ENCODE measurements at regions not wholly inside any gene's neighbourhood (a gene's known extent, or its start where the extent isn't known, plus 50 kb on each side); places are given as distances from the start of the nearest gene placed in this dataset.
A peak's percentile ranks its signal among the peaks of the same experiment; 100 is the strongest.

DNA sequence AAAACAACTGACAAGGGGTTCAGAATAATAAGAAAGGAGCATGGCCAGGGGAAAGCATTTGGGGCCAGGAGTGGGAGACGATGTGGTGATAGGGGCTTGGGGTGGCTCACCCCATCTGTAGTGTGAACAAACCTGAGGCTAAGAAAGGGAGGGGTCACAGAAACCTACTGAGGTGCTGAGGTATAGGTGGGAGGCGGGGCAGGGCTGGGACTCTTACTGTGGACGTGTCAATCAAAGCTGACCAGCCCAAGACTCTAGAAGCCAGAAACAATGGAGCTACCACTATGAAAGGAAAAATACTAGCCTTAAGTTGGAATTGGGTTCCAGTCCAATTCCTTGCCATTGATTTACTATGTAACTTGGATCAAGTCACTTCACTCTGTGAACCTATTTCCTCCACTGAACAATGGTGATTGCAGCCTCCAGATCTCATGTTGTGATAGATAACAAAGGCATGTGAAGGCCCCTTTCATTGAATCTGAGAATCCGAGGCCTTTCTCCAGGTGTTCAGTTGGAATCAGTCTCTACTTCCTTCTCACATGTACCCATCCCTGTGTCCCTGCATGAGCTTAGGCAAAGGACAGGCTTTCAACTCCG lies 260.9 kb upstream of the HES1 start:
- DNase-seq (ENCODE audit: low spot score) = no peak

DNA sequence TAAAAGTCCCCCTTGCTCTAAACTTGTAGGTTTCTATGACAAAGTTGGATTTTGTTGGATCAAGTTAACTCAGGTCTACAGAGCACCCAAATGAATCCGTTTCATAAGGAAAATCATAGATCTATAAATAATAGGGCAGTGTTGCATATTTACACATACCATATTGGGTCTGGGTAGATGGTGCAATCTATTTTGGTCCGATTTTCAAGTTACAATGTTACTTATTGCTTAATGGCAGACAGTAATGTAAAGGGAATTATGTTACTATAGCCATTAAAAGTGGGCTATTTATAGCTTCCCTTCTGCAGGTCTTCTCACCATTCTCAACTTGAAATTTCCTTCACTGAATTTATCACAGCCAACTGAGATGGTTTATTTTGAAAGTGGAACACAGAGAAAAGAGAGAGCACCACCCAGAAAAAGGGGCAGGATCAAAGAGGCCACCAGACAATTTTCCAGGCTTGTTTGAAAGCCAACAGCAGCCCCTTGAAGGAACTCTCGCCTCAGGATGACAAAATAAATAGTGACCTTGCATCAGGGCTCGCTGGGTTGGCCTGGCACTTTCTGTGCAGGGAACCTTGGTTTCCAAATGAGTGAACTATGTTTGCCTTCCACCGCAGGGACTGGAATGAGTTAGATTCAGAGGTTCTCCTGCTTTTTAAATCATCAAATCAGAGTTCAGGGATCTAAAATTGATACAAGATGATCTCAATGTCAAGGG lies 260.2 kb upstream of the HES1 start:
- DNase-seq (ENCODE audit: low spot score) = no peak

DNA sequence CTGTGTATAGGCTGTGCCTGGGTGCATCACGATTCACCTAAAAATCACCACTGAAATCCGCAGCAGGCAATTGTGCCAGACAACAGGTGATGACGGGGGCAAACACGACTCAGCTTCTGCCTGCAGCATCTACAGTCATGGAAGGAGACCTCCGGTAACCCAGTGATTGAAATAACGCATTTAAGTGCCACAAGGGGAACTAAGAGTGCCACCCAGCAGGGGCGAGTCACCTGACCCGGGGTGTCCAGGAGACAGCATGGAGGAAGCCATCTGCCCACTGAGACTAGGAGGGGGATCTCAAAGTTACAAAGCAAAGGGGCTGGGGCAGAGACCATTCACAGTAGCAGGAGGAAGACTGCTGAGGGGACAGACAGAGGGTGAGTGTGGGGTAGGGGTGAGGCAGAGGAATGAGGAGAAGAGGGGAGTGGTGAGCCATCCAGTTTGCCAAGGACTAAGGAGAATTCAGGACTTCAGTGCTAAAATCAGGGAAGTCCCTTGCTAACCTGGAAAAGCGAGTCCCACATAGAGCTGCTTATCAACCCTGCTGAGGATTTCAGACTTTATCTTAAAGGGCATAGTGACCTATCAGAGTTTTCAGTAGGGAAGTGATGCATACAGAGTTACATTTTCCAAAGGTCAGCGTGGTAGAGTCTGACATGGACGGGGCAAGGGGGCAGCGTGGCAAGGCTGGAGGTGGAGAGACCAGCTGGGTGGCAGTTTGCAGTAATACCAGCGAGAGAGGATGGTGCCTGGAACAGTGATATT lies 256.7 kb upstream of the HES1 start:
- DNase-seq (ENCODE audit: low spot score) = no peak

DNA sequence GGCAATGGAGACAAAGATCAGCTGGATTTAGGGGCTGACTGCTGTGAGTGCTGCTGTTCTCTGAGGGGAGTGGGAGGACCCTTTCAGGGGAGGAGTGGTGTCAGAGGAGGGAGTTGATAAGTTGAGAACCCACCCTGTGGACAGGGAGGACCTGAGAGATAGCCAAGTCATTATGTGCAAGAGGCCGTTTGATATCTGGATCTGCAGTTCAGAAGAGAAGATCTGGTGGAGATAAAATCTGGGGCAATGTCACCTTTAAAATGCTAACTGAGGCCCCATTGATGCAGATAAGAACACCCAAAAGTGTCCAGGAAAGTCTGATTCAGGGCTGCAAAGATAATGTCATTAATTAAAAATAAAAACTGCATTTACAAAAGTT lies 256.1 kb upstream of the HES1 start:
- DNase-seq (ENCODE audit: low spot score) = no peak

DNA sequence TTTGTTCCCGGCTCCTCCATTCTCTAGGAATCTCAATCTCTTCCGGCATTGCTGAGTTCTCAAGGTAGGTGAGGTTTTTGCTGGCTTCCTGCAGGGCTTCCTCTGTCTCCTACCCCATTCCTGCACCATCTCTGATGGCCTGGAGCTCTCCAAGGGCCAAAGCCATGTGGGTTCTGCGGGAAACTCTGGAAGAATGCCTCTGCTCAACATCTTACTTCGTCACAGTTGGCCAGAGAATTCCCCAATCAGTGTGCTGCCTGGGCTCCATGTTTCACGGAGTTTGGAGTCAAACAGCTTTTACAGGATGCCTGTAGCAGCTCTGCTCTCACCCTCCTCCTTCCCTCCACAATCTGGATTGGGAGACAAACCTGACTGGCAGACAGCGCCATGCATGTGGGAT lies 253.9 kb upstream of the HES1 start:
- no peak for DNase-seq (ENCODE audit: low spot score)

DNA sequence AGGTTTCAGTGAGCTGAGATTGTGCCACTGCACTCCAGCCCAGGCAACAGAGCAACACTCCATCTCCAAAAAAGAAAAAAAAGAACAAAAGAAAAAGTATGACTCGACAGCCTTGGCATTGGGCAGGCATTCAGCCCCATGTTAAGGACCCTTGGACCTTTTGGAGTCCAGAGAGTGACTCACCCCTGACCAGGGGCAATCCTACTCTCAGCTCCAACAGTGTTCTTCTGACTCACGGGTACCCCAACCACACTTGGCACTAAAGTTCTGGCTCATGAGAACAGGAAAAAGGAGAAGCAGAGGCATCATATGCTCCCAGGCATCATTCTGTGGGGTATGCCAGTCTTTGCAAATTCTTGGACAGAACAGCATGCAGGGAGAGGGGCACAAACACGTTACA lies 252.4 kb upstream of the HES1 start:
- DNase-seq (ENCODE audit: low spot score) = no peak

DNA sequence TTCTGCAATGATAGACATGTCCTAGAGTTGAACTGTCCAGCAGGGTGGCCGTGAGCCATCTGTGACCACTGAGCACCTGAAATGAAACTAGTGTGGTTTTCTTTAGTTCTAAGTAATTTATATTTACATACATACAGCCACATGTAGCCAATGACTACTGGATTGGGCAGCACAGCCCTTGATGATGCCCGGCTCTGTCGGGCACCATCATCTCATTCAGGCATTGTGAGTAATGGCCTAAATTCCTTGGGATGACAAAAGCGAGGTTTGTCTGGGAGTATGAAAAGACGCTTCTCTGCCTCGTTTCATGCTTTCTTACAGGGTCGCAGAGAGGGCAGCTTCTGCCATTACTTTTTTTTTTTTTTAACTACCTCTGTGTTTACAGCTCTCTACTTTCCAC lies 251.9 kb upstream of the HES1 start:
- DNase-seq (ENCODE audit: low spot score) = no peak

DNA sequence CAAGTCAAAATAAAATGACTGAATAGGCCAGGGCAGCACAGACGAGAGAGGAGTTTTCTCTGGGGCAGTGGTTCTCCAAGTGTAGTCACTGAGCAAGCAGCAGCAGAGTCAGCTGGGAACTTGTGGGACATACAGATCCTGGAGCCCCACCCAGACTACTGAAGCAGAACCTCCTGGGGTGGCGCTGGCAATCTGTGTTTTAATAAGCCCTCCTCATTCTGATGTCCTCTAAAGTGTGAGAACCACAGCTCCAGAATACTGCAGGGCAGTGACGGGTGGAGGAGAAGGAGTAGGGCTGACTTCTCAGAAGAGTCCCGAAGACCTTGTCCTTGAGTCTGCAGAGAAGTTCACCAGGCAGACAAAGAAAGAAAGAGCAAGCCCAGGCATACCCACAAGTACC lies 251.3 kb upstream of the HES1 start:
- no peak for DNase-seq (ENCODE audit: low spot score)

DNA sequence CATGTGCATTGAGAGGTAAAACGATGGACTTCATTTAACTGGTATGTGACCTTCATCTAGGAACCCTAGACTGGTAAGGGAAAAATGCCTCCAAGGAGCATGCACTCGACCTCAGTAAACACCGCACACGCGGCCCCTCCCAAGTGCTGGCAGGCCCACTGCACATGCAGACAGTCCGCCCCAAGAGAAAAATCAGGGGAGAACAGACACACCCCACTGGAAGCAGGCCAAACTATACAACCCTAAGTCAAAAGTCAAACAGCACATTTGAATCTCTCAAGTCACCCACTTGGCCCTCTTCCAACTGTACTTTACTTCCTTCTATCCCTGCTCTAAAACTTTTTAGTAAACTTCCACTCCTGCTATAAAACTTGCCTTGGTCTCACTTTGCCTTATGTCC lies 250.1 kb upstream of the HES1 start:
- DNase-seq (ENCODE audit: low spot score) = no peak

DNA sequence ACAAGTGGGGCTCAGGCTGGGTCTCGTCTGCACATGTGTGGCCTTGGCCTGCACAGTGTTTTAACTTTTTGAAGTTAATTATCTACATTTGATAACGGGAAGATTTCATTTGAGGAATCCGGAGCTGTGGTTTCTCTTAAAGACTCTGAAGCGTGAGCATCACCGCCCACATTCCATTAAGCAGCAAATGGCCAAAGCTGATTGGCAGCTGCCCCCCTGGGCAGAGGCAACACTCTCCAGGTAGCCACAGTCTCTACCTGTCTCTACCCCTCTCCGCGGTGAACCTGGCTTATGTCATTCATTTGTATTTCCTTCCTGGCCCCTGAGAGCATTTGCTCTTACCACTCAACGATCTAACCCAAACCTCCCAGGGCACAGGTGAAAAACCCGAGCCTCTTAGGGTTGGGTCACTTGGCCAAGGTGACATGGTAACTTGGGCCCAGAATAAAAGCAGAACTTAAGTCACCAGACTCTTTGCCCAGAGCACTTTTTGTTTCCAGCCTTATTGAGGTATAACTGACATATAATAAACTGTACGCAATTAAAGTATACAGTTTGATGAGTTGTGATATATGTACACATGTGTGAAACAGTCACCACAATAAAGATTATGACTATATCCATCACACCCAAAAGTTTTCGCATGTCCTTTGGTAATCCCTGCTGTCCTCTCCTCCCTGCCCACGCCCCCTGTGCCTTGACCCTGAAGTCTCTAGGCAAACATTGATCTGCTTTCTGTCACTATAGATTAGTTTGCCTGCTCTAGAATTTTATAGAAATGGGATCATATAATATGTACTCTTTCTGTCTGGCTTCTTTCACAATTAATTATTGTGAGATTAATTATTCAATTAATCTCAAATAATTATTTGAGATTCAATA lies 245.7 kb upstream of the HES1 start:
- DNase-seq (ENCODE audit: low spot score) = no peak

DNA sequence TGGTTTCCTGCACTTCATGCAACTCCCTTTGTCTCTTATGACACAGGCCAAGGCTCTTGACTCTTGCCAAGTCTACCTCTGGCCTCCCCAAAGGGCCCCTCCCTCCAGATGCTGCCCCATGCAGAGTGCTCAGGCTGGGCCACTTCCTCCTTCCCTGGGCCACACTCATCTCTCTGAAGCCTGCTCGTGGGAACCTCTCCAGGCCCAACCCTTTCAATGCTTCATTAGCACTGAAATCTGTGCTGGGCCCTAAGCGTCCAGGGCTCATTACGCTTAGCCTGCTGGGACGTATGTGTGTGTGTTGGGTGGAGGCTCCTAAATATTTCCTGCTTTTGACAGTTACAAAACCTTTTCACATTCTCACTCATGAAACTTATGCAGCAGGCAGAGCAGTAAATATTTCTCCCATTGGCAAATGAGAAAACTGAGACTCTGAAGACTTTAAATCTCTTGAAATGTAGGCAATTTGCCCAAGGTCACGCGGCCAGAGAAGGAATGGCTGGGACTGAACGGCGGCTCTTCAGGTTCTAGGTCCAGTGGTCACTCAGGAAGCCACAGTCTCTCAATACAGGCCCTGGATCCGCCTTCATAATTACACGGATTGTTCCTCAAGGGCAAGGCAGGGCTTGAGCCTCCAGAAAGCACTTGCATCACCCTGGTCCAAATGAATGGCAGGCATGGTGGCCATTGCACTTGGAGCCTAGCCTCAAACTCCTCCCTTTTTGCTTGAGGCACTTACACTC lies 241.7 kb upstream of the HES1 start:
- no peak for DNase-seq (ENCODE audit: low spot score)

DNA sequence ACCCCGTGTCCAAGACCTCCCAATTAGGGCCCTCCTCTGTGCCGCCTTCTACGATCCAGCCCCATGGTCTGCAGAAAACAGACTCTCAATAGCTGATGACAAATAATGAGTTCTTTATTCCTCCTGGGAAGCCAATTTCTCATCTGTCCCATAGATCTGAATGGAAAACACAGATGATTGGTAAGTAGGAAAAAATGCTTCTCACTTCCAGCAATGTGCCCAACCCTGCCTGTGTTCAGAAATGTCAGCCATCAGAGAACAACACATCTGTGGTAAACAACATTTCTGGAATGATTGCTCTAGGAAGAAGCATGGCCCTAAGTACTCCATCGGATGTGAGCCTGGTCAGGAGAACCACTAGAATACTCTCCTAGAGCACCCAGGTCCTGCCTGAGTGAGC lies 240.5 kb upstream of the HES1 start:
- no peak for DNase-seq (ENCODE audit: low spot score)

DNA sequence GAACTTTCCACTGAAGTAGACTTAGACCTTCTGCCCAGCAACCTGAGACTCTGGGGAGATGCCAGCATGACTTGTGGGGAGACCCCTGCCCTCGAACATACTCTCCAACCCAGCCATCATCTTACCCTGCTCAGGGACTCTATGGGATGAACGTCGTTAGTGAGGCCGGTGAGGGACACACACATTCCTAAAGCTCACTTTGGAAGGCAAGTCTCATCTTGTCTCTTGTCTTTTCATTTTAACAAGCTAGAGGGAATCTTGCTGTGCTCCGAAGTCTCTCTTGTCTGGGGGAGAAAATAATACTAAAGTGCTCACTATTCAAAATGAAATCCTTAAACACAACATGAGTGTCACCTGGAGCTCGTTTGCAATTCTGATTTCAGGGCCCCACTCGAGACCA lies 239.5 kb upstream of the HES1 start:
- no peak for DNase-seq (ENCODE audit: low spot score)

DNA sequence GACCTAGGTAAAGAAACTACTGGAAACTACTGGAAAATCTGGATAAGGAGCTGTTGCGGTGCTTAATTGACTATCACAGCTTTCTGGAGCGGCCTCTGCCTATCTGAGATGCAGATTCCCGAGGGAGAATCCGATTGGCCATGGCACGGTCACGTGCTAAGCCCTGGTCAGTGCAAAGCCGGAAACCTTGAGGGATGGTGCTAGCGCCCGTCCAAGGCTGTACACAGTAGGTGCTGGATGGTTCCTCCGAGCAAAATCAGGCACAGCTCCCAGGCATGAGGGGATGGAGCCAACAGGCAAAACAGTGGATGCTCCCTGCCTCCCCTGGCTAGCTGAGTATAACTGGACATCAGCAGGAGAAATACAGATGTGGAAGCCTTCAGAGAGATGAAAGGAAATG lies 238.7 kb upstream of the HES1 start:
- no peak for DNase-seq (ENCODE audit: low spot score)

DNA sequence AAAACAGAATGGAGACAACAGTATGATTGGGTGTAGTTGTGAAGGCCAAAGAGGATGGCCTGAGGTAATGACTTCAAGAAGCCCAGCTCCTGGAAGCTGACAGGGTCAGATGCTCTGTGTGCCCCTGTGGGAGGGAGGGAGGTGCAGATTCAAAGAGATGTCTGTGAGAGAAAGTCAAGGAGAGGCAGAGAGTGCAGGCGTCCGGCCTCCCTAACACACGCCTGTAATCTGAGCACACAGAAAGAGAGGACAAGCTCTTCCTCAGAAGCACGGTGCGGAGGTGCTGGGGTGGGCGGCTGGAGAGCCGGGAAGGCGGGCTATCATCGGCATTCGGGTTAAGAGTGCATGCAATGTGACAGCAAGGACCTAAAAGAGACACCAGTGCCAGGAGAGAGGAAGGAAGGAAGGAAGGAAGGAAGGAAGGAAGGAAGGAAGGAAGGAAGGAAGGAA lies 238.2 kb upstream of the HES1 start:
- DNase-seq (ENCODE audit: low spot score) = no peak

DNA sequence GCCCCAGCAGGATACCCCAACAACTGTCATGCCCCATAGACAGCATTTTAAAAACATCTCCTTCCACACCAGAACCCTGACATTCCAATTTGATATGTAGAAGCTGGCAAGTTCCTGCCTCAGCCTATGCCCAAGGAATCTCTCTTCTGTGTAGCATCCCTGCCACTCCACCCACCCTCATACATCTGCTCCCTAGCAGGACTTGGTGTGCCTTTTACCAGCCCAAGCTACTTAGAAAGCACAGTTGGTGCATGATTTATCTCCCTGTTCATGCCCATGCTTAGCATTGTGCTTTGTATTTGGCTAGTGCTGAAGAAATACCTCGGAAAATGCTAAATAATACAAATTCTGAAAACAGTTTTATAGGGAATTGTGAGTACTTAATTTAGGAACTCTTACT lies 236.9 kb upstream of the HES1 start:
- DNase-seq (ENCODE audit: low spot score) = no peak

DNA sequence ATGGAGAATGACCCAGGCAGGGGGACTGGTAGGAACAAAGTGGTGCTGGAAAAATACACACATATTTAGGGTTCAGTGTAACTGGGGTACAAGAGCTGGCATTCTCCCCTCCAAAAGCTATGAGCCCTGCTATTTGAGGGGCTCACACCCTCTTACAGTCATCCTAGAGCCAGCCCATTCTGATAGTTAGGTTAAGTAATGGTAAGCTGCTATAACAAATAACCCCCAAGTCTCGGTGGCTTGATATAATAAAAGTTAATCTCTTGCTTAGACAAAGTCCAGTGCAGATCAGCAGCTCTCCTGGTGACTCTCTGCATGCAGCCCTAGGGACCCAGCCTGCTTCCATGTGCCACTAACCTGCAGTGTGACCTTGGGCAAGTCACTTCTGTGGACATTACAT lies 234.9 kb upstream of the HES1 start:
- no peak for DNase-seq (ENCODE audit: low spot score)

DNA sequence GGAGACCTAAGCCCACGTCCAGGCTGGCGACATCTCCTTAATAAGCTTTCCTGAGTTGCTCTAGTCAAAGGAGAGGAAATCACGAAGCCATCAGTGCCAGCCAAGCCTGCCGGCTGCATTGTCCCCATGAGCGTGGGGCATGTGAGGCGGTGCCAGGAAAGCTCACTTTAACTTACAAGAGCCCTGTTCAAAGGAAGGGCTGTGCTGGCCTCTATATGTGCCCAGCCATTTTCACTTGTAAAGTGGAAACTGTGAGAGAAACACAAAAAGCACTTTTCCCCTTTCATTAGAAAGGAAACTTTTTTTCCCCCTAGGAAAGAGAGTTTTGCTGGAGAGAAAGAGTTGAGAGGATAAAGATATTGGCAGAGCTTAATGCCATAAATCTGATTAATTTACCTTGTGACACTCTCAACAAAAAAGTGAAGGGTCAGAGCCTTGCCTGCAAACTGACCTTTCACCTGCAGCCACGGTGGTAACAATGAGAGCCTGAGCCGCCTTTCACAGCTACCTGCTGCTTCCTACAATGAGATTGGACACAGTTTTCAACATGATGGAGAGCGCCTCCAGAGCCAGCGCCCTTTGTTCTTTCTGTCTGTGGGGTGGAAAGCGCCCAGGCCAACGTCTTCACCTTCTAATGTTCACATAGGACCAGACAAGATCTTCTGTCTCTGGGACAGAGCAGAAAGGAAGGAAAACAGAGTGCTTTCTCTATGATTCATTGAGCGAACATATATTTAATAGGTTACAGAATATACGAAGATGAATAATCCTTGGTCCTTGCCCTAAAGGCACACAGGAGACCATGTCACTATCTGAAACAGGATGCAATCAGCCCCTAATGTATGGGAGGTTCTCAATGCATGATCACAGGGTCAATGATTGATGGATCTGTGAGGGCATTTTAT lies 233.1 kb upstream of the HES1 start:
- no peak for DNase-seq (ENCODE audit: low spot score)

DNA sequence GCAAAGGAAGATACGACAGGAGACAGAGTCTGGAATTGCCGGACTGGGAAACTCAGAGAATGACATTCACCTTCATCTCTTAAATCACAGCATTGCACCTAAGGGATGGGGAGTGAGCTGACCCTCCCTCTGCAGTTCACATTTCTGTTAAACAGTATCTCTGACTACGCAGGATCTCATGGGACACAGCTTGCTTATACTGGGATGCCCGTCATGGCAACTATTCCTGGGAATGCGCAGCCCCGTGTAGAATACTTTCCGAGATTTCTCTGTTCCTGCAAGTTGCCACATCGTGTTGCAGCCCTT lies 232.5 kb upstream of the HES1 start:
- no peak for DNase-seq (ENCODE audit: low spot score)

DNA sequence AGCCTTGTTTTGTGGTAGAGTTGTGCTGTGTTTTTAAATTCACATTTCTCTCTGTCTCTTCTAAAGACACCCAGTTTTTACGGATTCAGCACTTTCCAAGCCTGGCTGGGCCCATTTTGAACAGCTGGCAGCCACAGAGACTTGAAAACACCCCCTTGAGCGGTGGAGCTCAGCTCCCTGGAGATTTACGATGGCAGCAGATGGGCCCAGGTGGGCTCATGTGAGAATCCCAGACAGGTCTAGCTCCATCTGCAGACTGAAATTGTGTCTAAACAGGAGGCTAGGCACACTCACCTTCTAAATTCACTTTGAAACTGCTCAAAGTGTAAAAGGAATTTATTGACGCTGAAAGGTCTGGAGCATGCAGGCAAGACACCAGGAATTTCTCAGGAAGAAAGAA lies 232.0 kb upstream of the HES1 start:
- peak; percentile 14 for DNase-seq (ENCODE audit: low spot score)

Measured in NAMALWA (cell line).